HG03280 (cell line): ENCODE measurements at regions not wholly inside any gene's neighbourhood (a gene's known extent, or its start where the extent isn't known, plus 50 kb on each side); places are given as distances from the start of the nearest gene placed in this dataset.
"Not testable (repeated sequence)": the region's sequence is repeated elsewhere in the genome, so short reads cannot be mapped to it uniquely, and the experiment has no call there.

Experiments used
- ATAC-seq: cut with Tn5 transposase; IDR thresholded peaks from one replicate; pipeline ENCODE4 v1.9.1; 2021; ENCODE audit warnings: mild to moderate bottlenecking, moderate library complexity; ENCODE audit not compliant: unreplicated experiment

- no peak for ATAC-seq
Measured at GRCh38 chr1:170375082-170375723, 156.8 kb upstream of the GORAB start.

GRCh38 chr1:170376801-170377385 is 155.1 kb upstream of the GORAB start:
- ATAC-seq: no peak

GRCh38 chr1:170377440-170377839 is 154.5 kb upstream of the GORAB start:
- no peak for ATAC-seq

- ATAC-seq: no peak
Measured at GRCh38 chr1:170377896-170378634, 153.9 kb upstream of the GORAB start.

- ATAC-seq: no peak
Measured at GRCh38 chr1:170385750-170386149, 146.2 kb upstream of the GORAB start.

- no peak for ATAC-seq
Measured at GRCh38 chr1:170388489-170388888, 143.5 kb upstream of the GORAB start.

- ATAC-seq: no peak
Measured at GRCh38 chr1:170395149-170395548, 136.8 kb upstream of the GORAB start.

GRCh38 chr1:170397061-170397460 is 134.9 kb upstream of the GORAB start:
- ATAC-seq: no peak

- ATAC-seq: no peak
Measured at GRCh38 chr1:170402476-170403311, 129.3 kb upstream of the GORAB start.

GRCh38 chr1:170407138-170407537 is 124.8 kb upstream of the GORAB start:
- no peak for ATAC-seq

- no peak for ATAC-seq
Measured at GRCh38 chr1:170407581-170407980, 124.4 kb upstream of the GORAB start.

- ATAC-seq: no peak
Measured at GRCh38 chr1:170410401-170411166, 121.4 kb upstream of the GORAB start.

- ATAC-seq: no peak
Measured at GRCh38 chr1:170414989-170415709, 116.8 kb upstream of the GORAB start.

GRCh38 chr1:170415710-170416372 is 116.1 kb upstream of the GORAB start:
- ATAC-seq: no peak

GRCh38 chr1:170424346-170424745 is 107.6 kb upstream of the GORAB start:
- no peak for ATAC-seq

- no peak for ATAC-seq
Measured at GRCh38 chr1:170426596-170426995, 105.4 kb upstream of the GORAB start.

- ATAC-seq: not testable (repeated sequence)
Measured at GRCh38 chr1:170427002-170427401, 105.0 kb upstream of the GORAB start.

- no peak for ATAC-seq
Measured at GRCh38 chr1:170436928-170437327, 95.0 kb upstream of the GORAB start.

- ATAC-seq: no peak
Measured at GRCh38 chr1:170445096-170445495, 86.9 kb upstream of the GORAB start.
